NOMO-1 treated with DMSO at 0.1 percent for 48 hours (cell line): ENCODE measurements at regions not wholly inside any gene's neighbourhood (a gene's known extent, or its start where the extent isn't known, plus 50 kb on each side); places are given as distances from the start of the nearest gene placed in this dataset.
"Not testable (repeated sequence)": the region's sequence is repeated elsewhere in the genome, so short reads cannot be mapped to it uniquely, and the experiment has no call there.

Experiments
- DNase-seq: peaks from one replicate; lab custom pipeline; 2025; ENCODE audit not compliant: unreplicated experiment; lab: John Stamatoyannopoulos, UW

DNA sequence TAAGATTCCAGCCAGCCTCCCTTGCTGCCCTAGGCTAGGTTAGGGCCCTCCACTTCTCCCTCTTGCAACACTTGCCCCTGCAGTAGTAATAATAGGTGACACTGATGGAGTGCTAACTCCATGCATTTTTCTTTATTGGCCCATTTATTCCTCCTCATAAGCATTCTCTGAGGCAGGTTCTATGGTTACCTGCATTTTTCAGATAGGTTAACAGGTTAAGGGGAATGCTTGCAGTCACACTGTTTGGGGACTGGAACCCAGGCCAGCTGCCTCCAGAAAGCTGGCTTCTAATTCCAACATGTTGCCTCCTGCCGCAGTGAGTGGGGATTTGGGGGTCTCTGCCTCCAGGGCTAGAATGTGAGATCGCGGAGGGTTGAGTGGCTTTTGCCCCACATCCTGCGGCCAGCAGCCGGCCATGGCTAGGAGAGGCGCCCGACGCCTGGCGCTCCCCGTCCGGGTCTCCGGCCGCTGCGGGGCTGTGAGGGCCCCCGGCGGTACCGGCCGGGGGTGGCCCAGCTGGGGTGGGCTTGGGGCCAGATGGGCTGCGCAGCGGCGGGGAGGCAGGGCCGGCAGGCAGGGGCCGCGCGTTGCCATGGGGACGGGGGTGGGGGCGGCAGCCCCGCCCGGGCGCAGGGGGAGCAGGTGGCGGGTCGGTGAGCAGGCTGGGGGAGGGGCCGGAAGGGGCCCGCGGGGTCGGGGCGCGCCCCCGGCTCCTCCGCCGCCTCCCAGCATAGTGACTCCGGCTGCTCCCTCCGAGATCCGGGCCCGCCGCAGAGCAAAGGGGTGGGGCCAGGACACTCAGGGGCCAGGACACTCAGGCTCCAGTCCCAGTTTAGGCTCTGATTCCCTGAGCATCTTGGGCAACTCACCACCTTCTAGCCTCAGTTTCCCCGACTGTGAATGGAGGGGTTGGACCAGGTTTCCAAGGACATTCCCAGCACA, 68.4 kb upstream of the SSBP3 start:
- DNase-seq = no peak

DNA sequence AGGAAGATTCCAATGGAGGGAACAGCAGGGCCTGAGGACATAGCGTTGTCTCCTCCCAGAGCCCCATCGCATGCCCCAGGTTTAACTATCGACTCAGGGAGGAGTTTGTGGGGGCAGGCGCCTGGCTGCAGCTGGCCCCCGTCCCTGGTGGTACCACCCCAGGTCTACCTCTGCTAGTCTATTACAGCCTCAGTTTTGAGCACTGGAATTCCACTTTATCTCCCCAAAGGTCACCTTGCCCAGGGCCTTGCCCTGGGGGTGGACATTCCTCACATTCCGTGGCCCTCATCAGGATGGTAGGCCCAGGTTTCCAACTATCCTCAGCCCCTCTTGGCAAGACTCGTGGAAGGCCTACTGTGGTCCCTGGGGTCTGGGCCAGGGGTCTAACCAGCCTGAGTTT, 65.4 kb upstream of the SSBP3 start:
- no peak for DNase-seq

DNA sequence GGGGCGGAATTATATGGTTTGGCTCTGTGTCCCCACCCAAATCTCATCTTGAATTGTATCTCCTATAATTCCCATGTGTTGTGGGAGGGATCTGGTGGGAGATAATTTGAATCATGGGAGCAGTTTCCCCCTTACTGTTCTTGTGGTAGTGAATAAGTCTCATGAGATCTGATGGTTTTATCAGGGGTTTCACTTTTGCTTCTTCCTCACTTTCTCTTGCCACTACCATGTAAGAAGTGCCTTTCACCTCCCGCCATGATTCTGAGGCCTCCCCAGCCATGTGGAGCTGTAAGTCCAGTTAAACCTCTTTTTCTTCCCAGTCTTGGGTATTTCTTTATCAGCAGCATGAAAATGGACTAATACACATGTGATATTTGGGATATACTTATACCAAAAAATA, 63.2 kb upstream of the SSBP3 start:
- not testable (repeated sequence) for DNase-seq

DNA sequence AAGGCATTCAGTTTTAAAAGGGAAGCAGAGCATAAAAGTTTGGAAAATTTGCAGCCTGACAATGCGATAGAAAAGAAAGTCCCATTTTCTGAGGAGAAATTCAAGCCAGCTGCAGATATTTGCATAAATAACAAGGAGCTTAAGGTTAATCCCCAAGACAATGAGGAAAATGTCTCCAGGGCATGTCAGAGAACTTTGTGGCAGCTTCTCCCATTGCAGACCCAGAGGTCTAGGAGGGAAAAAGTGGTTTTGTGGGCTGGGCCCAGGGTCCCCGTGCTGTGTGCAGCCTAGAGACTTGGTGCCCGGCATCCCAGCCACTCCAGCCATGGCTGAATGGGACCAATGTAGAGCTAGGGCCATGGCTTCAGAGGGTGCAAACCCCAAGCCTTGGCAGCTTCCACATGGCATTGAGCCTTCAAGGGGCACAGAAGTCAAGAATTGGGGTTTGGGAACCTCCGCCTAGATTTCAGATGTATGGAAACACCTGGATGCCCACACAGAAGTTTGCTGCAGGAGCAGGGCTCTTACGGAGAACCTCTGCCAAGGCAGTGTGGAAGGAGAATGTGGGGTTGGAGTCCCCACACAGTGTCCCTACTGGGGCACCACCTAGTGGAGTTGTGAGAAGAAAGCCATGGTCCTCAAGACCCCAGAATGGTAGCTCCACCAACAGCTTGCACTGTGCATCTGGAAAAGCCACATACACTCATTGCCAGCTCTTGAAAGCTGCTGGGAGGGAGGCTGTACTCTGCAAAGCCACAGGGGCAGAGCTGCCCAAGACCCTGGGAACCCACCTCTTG, 62.3 kb upstream of the SSBP3 start:
- DNase-seq = not testable (repeated sequence)

DNA sequence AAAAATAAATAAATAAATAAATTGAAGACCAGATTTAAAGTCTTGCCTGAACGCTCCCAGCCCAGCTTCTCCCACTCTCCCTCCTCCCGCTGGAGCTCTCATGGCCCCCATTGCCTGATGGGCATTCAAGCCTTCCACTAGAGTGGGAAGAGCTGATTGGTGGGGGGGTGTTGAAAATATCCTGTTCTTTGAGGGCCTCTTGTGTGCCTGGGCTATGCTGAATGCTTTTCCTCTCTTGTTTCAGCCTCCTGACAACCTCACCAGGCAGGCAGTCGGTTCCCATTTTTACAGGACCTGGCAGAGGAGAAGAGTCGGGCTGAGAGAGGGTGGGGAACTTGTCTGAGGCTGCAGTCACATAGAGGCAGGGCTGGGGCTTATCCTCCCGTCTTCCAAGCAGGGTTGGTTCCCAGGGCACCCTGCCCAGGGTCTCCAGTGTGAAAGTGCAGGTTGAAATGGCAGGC, 59.2 kb upstream of the SSBP3 start:
- no peak for DNase-seq

DNA sequence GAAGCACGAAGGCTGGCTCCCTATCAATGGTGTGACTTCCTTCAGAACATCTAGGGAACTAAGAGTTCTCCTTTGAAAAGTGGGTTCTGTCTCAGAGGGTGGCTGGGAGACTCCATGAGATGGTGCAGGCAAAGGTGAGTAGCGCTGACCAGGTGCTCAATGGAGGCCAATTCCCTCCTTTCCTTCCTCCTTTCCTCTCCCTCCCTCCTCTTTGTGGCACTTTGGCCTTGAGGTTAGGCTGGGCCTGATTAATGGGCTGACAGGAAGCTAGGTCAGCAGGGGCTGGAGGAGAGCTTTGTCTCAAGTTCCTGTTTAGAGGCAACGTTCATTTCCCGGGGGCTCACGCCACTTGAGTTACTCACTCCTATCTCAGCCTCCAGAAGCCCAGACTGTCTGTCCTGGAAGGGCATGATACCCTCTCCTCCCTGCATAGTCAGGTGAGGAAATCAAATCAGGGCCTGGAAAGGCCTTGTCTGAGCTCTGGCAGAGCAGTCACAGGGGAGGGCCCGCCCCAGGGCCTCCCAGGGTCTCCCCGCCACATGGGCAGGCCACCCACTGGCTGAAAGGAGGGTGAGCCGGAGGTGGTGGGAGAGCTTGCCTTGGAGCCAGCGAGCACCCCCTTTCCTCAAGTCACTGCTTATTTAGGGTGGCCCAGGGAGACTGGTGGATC, 58.4 kb upstream of the SSBP3 start:
- DNase-seq = peak; percentile 73

DNA sequence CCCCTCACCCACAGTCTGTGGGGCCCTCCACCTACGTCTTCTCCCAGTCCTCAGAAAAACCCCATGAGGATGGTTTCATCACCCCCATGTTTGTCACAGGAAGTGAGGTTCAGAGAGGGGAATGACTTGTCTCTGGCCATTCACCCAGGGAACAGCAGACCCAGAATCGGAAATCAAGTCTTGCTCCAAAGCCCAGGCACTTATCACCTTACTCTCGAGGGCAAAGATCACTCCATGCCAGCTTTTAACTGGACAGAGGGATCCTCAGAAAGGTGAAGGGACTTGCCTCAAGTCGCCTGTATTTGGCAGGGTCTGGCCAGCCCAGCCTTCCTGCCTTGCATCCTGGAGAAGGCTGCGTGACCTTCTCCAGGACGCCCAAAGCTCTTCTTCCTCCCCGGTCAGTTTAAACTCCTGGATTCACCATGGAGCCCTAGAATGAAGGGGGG, 57.9 kb upstream of the SSBP3 start:
- no peak for DNase-seq

DNA sequence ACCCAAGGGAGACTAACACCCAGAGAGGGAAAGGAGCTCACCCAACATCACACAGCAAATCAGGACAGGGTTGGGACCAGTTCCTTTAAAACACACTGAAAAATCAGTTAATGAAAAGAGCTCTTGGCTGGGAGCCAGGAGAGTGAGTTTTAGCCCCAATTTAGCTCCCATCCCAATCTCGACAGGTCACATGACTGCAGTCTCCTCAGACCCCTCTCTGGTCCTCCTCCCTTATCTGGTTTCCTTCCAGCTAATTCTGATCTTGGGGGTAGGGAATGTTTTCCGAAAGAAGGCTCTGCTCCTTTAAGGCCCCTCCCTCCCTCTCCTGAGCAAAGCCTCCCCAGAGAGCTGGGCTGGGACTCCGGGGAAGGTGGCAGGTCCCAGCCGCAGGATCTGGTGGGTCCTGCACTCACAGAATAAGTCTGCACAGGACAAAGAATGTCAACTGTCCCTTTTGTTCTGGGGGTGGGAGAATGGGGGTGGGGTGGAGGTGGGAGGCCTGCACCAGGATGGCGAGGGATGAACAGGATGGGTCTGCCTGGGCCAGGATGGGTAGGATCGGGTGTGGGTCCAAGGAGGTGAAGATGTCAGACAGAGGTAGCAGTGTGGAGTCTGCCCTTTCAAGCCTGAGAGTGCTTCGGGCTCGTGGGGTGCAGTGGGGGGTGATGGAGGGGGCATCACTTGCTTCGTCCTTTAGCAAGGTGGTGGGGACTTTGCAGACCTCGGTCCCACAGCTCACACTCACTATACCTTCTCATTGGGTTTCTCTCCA, 57.3 kb upstream of the SSBP3 start:
- DNase-seq = no peak

DNA sequence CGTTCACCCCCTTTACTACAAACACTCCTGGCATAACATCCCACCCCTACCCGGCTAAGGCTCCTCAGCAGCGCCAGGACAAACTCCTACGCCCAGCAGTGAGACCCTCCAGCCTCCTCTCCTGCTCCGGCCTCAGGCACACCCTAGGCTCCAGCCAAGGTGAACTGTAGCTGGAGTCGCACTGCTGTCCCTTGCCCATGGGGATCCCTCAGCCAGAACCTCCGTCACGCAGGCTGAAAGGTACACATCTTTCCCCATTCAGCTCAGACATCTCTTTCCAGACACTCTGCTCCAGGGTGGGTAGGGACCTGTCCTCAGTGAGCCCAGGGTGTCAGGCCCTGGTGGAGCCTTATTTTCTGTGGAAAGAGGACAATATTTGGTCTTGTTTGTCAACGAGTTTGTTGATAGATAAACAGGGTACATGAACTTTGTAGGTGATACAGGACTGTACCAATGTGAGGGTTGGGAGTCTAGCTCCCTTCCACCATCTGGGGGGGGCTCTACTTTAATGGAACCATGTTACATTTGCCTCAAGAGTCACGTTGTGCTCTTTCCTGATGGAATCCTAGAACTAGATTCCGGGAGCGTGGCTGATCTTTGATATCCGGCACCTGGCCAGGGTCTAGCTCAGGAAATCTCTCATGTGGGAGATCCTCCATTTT, 56.5 kb upstream of the SSBP3 start:
- no peak for DNase-seq

DNA sequence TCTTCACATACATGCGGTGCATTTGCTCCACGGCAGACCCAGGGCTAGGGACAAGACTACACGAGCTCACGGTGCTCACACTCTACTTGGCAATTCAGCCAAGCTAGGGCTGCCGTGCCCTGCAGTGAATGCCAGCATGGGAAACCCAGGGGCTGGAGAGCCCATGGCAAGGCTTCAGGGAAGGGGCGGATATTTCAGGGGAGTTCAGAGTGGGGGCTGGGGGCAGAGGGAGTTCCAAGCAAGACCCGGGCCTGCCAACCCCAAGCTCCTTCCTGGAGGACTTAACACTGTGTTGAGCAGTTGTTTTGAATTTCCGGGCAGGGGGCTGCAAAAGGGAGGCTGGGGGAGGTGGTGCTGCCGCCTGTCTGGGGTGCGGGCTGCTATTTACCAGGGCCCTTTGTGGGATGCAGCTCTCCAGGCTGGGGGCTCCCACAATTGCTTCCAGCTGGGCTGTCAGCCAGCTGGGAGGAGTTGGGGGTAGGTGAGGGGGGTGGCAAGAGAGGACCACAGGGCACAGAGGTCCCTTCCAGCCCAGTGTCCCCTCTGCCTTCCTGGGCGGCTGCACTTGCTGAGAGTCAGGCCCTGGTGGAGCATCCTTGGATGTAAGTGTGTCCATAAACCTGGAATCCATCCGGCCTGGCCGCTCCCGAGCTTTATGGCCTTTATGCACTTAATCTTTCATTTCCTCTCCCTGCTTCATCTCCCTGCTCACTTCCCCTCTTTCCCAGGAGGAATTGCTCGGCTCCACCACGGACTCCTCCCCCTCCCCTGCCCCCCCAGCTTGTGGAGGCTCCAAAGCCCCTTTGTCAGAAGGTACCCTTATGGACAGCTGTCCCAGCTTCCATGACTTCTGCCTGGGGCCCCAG, 55.8 kb upstream of the SSBP3 start:
- DNase-seq = no peak

DNA sequence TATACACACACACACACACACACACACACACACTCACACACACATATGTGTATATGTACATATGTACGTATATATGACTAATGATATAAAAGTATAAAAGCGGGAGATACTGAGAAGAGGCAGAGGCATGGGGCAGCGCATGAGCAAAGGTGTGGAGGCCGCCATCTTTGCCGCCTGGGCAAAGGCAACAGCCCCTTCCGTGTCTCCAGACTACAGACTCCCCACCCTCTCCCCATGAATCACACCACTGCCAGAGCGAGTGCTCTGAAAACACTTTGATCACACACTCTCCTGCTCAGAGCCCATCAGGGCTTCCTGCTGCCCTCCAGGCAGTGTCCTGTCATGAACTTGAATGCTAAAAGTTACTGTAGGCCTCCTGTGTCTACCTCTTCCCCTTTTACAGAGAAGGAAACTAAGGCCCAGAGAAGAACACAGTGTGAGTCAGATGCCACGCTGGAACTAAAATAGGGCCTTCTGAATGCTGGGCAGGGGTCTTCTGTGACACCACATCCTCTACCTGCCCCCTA, 54.7 kb upstream of the SSBP3 start:
- DNase-seq = no peak

DNA sequence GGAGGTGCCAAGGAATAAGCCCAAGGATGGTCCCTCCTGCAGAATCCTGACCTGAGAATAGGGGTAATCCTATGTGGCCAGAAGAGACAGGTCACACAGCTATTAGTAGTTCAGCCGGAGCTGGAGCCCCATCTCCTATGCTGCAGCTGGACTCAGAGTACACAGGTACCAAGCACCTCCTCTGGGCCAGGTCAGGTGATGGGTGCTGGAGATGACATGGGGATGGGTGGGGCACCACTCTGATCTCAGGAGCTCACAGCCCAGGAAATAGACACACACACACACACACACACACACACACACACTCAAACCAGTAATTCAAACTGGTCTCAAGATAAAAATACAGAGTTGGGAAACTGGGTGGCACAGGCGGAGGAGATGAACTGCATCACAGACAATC, 54.2 kb upstream of the SSBP3 start:
- DNase-seq = no peak

DNA sequence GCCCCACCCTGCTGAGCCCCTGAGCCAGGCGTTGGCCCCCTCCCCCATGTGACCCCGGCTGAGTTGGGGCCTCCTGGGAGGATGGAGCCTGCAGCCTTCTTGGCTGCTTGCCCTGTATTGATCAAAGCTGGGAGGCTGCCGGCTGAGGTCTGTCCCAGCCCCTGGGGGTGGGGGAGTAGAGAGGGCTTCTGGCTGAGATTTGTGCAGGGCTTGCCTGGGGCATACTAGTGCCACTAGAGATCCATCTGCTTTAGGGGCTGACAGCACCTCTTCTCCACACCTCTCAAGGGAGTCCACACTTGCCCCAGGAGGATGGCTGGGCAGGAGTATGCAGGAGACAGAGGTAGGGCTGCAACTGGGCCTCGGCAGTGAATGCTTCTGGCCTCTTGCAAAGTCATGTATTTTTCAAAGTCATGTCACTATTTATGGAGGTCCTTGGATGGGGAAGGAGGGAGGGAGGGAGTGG, 53.6 kb upstream of the SSBP3 start:
- no peak for DNase-seq

DNA sequence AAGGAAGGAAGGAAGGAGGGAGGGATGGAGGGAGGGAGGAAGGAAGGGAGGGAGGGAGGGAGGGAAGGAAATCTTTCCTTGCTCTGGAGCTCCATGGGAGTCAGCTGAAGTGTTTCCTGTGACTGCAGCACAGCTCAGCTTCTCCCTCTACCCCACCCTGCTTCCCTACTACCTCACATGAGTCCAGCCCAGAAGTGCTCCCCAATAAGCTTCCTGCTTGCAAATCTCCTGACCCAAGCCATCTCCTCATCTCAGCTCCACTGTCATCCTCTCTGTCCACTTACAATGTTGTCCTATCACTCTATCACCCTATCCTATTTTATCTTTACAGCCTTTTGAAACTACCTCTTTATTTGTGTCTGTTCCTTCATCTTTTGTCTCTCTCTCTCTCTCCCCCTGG, 52.9 kb upstream of the SSBP3 start:
- no peak for DNase-seq

DNA sequence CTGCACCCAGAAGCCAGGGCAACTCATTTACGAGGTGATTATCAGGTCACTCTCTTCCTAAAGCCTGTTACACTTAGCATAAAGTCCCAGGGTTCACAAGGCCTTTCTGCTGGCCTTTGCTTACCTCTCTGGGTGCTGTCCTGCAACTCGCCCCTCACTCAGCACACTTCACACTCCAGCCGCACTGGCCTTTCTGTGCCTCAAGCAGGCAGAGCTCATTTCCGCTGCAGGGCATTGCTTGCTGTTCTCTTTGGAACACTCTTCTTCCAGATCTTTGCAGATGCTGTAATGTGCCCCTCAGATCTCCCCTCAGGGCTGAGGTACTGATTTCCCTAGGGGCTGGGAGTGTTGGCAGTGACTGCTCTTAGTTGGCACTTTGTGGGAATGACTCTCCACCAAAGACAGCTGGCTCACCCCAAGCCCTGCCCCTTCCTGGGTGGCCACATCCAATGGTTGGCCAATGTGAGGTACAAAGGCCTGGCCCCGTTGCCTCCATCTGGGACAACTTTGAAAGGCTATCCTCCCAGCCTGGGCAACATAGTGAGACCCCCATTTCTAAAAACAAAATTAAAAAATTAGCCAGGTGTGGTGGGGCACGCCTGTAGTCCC, 50.8 kb upstream of the SSBP3 start:
- no peak for DNase-seq

DNA sequence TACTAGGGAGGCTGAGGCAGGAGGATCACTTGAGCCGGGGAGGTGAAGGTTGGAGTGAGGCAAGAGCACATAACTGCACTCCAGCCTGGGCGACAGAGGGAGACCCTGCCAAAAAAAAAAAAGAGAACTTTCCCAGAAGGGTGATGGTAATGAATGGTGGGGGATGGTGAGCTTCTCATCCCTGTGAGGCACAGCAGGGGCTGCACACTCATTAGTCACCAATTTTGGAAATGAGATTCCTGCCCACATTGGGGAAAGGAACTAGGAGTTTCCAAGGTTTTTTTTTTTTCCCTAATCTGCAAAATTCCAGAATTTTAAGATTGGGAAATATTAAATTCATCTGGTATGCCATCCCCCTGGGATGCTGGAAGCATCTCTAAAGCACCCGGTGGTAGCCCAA, 50.2 kb upstream of the SSBP3 start:
- no peak for DNase-seq
